HuH-7 (cell line): ENCODE measurements at regions not wholly inside any gene's neighbourhood (a gene's known extent, or its start where the extent isn't known, plus 50 kb on each side); places are given as distances from the start of the nearest gene placed in this dataset.

Experiments used
- DNase-seq: peaks from one replicate; pipeline ENCODE4 v3.0.0; 2011; ENCODE audit warnings: low spot score

DNA sequence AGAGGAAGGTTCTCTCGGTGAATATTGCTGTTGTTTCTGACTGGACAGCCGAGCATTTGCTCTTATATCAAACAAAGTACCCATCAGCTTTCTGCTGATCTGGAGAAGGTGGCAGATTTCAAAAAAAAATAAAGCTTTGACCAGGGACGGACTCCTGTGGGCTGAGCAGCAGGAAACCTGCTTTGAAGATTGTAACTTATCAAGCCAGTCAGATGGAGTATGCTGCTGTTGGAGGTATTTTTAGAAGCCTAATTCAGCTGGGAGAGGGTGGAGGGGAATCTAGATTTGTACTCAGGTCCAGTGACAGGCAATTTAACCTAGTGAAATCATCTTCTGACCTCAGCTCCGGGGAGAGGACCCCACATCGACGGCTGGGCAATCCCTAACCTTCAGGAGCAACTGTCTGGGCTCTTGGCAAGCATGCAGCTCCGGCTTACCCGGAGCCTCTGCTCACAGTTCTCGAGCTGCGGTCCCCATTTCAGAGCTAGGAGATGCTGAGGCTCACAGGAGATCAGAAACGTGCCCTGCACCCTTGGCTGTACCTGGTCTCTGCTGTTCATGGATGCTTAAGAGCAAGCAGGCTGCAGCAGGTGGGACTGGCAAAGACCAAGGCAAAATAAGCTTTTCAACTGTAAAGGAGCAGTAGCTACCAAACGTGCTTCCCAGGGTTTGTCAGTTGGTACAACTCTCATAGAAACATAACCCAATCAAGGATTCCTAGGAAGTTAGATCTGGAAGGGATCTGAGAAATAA lies 89.3 kb upstream of the ST8SIA2 start:
- no peak for DNase-seq

DNA sequence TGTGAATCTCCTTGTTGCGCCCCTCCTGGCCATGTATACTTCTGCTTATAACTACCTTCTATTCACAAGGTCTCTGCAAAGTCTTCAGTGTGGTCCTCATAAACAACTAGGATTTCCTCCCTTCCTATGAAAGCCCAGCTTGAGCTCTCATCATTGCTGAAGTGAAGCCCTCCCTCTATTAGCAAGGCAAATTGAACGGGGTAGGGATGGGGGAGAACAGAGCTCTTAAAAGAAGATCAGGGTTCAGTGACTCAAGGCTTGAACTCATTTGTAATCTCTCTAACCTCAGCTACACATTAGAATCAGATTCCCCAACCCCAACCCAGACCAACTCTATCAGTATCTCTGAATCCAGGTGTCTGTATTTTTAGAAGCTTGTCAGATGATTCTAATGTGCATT lies 88.3 kb upstream of the ST8SIA2 start:
- no peak for DNase-seq

DNA sequence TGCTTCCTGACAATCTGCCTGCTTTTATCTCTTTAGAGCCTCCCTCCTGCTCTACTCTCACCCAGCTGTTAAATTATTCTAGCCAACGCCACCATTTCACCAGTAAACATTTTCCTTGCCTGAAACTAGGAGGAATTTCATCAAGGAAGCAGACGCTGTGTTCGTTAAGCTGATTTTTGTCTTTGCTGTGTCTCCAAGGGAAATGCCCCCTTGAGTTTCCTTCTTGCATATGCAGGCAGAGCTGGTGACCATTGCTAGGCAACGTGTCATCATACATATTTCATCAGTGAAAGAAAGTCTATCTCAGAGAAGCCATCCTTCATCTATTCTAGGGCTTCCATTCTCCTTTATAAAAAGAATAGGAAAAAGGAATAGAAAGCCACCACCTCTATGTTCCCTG lies 87.0 kb upstream of the ST8SIA2 start:
- DNase-seq: peak; percentile 15

DNA sequence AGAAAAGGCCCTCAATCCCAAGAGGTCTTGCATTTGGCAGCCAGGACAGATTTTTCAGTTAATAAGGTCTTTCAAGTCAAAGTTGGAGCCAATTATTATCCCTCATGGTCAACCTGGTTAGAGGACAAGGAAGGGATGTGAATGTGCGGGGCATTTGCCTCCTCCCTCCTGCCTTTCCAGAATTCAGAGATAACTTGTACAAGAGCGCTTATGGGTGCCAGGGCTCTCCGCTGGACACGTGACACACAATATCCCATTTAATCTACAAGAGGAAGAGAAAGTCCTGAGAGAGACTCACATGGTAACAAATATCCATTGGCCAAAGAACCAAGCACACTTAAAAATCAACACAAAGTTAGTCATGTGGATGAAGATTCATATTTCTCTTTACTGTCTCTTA lies 78.5 kb upstream of the ST8SIA2 start:
- no peak for DNase-seq

DNA sequence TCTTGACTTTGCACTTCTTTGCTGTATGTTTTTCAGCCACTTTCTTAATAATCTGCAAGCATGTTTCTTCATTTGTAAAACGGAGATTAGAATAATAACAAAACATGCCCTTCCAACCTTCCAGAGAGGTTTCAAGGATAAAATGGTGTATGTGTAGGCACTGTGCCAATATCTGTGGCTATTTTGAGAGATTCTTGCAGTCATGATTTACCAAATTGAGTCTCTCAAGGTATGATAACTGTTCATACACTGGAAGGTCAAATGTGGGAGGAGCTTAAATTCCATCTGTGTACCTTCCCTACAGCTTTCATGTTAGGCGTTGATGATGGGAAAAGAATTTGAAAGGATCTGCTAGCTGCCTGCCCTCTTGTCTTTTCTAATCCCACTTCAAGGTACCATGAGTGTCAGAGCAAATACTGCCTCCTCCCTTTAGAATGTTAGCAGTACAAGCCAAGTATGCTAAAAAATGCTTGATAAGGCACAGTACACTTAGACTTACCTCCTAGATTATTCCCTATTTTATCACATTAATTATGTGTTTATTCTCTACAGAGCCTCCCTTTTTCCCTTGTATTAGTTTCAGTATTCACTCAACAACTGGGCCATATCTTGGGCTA lies 78.0 kb upstream of the ST8SIA2 start:
- no peak for DNase-seq

DNA sequence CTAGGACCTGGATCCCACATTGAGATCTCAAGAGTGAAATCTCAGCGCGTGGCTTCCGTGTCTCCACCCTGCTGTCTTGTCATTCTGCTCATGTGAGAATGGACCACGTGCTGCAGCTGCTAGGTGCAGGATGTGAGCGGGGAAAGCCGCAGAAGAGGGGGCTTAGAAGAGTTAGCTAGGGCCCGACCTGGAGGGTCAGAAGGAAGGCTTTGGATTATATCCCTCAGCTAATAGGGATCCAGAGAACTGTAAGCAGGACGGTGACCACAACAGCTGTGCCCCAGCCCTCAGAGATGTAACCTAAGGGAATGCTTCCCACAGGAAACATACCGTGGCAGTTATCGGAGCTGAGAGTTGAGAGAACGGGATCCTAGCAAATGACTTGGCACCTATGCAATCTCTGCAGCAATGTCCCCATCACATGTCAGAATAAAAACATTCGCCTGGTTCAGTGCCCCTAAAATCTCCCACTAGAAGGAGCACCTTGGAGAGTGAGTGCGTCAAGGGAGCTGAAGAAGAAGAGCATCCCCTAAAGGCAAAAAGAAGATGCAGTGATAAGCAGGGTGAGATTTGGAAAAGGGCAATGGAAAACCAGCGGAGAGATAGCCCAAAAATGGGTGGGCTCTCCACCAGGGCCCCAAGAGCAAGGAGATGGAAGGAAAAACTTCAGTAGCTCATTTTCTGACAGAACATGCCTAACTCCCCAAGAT lies 76.9 kb upstream of the ST8SIA2 start:
- no peak for DNase-seq

DNA sequence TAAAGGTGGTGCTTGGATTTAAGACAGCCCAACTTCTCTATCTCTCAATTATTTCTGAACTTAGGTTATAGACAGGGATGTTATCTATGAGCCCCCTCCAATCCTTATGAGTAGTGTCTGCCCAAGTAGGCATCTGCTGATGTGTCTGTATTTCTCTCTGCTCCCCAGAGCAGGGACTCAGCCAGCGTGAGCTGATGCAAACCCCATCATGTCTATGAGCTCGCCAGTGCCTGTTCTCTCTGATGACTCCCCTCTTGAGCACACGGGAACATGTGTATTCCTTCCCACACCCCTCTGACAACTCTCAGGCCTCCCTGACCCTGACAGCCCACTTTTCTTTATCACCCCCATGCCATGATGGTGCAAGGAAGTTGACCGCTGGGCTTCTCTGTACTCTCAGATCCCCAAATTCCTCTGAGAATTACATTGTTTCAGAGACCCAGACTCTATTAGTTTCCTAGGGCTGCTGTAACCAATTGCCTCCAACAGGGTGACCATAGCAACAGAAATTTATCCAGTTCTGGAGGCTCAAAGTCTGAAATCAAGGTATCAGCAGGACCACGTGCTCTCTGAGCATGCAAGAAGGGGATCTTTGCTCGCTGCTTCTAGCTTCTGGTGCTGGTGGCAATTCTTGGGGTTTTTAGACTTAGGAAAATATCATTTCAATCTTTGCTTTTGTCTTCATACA lies 73.5 kb upstream of the ST8SIA2 start:
- DNase-seq: no peak

DNA sequence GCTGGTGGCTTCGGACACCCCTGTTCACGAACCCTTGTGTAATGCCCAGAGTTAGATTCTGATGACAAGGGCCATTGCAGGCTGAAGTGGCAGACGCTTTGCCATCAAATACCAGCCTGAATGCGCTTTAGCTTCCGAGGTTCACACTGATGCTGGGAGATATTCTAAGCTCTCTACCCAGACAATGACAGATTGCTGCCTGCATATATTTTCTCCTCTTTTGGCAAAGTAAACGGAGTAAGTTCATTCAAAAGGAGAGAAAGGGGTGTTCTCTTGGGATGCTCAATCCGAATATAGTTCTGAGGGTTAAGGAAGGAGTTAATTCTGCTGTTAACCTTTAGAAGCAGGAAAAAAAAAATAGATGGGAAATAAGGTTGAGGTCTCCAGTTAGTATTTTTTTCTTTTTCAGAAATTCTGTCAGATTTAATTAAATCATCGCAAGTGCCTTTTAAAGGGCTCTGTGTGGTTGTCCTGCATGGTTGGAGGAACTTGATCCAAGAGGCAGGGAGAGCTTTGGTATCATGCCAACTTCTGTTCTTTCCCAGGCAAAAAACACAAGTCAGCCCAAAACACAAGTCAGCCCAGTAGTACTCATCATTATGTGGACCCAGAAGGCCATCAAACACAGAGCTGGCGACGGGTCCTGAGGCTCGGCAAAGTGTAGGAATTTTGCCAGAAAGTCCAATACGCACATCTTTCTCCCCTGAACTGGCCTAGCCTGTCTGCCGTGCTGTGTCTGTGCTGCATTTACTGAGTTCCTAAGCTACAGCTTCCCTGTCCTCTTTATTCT lies 70.9 kb upstream of the ST8SIA2 start:
- DNase-seq: no peak

DNA sequence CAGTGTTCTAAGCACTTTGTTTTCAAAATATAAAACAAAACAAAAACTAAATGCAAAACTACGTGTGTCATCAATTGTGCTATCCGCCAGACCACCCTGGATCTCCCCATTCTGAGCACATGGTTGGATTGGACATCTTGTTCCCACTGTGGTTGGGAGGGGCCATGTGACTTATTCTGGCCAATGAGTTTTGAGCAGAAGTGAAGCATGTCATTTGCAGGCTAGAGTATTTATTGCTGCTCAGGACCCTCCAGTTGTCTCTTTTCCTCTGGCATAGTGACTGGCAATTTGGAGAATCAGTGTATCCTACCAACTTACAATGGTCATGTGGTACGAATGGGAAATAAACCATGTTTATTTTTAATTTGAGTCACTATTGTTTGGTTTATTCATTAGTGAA lies 70.2 kb upstream of the ST8SIA2 start:
- DNase-seq: no peak

DNA sequence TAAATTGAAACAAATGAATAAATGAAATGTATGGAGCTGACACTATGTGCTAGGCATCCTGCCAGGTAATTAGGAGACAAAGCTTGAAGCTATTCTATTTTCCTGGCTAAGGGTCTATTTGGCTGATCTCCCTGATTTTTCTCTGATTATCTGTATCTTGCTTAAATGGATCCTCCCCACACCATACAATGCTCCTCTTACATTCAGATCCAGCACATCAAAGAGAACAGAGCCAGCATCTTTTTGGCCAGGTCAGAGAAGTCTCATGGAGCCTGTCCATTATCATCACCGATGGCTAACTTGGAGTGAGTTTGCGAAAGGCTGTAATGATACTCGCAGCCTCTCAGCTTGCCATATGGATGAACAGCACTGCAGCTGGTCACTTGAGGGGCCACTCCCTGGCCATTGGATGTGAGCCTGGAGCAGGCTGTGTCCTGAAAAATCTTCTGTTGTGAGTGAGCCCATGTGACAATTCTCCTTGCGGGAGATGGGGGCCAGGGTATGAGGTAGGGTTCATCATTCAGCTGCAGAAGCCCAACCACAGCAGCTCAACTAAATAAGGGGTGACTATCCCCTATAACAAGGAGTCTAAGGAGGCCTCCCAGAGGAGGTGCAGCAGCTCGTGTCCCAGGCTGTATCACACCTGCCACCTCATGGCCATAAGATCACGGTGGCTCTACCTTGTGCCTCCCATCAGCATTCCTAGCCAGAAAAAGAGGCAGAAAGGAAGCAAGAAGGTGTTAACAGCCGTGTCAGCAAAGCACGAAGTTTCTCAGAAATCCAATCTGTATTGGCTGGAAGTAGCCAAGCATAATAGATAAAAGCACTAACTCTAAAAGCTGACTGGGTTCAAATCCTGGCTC lies 69.3 kb upstream of the ST8SIA2 start:
- no peak for DNase-seq

DNA sequence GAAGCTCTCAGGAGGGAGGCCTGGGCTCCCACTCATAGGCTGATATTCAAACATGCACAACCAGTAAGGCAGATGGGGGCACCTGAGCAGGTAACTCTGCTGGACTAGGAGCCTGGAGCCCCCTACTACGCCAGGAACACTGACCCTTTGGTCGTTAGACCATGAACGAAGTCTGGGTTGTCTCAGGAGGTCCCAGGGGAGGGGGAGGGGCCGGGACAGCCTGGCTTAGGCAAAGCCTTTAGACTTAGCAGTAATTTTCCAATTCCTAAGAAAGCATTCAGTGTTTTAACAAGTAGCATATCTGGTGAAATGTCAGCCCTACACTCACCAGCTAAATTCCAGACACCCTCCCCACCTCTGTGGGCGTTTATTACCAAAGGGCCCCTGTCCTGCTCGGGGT lies 67.4 kb upstream of the ST8SIA2 start:
- DNase-seq: no peak

DNA sequence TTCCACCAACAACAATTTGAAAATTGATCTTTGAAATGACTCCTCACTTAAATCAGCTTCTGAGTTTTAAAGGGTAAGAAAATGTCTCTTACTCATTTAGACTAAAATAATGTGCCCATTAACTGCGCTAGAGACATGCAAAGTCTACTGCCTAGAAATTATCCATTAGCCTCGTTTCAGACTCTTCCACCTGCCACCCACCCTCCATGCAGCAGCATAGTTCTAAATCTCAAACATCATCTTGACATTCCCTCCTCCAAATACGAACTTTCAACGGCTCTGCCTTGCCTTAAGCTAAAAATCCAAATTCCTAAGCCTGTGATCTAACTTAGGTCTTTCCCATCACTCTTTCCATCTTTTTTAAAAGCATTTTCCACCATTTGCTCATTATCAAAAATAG lies 66.6 kb upstream of the ST8SIA2 start:
- DNase-seq: no peak

DNA sequence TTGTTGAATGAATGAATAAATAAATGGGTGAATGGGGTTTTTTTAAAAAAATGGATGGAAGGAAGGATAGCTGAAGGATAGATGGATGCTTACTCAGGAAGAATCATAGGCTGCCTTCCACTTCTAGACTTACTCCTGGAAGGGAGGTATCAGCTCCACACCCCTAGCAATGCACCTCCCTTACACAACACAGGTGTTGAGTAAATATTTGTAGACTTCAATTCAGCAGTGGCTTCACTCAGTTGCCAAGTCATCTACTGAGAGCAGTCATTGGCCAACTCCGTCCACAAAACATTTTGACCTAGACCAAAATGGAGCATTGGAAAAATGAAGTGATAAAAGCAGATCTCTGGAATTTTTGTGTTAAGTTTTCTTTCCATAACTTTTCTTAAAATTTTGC lies 65.5 kb upstream of the ST8SIA2 start:
- DNase-seq: no peak

DNA sequence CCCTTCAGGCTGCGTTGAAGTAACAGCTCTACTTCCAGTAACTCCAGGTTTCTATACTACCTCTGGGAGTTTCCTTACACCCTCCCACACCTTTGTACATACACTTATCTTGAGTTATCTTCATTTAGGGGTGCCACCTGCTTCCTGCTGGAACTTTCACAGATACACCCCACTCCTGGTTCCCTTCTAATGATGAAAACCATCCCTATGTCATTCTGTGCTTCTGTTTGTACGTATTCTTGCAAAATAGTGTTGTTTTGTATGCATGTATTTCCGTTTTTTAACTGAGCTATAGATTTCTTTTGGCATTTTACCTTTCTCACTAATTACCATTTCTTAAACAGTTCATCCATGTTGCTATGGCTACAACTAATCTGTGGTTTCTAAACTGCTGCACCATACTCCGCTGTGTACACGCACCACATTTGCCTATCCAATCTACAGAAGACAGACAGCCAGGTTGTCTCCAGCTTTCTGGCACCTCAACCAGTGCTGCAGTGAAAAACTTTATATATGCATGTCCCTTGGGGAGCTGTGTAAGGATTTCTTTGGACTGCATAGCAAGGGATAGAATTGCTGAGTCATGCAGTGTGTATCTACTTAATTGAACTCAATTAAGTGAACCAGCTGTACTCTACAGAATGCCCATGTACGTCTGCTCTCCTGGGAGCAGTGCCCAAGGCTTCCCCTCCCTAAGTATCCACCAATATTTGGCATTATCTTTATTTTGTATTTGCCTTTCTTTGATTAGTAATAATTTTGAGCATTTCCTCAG lies 61.4 kb upstream of the ST8SIA2 start:
- no peak for DNase-seq

DNA sequence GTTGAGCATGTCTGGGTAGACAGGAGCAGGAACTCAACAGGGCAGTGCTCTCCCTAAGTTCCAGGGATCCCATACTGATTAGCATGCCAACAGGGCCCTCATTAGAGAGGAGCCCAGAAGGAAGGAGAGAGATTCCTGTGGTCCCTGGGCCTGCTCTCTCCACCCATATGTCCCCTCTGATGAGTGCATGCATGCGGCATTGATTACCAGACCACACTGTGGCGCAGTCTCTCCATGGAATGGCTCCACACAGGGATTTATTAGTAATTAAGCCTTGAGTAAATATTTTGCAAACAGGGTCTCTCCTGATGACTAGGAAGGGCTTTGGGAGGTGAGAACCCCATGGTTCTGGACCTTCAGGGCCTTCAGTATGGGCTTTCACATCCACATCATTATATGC lies 60.0 kb upstream of the ST8SIA2 start:
- no peak for DNase-seq

DNA sequence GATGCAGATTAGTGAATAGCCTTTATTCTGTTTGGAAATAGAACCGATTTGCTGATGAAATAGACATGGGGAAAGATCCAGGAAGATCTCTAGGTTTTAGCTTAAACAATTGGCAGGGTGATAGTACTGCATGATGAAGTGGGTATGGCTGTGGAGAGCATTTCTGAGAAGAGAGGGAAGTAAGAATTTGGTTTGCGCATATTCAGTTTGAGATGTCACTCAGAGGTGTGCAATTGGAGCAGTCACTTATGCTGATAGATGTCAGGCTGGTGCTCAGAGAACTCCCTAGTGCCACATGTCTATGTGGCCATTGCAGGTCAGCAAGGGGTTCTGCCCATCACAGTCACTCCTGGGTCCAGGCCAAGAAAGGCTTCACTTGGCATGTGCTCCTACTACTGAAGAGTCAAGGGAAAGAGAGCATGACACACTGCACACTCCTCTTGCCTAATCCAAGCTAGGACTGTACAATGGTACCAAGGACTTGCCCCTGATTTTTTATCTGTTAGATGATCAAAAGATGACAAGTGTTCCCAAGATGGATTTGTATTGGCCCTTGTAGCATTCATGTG lies 57.2 kb upstream of the ST8SIA2 start:
- no peak for DNase-seq

DNA sequence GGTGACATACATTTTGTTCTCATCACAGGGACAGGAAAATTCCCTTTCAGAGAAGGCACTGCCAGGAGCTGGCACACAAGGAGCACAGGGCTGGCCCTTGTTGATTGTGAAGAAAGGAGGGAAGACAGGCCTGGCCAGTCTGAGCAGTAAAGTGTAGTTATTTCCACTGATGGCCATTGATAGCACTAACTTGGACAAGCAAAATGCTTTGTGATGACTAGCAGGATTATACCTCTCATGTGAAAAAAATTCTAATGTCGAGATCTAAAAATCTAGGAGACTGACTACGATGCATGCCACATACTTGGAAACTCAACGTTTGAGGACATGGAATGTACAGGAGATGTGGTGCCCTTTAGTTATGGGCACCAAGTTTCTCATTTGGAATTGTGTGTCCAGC lies 54.3 kb upstream of the ST8SIA2 start:
- DNase-seq: no peak
